Endothelial cell of umbilical vein (primary cell): ENCODE measurements at regions not wholly inside any gene's neighbourhood (a gene's known extent, or its start where the extent isn't known, plus 50 kb on each side); places are given as distances from the start of the nearest gene placed in this dataset.
A peak's percentile ranks its signal among the peaks of the same experiment; 100 is the strongest.

Experiments
- POLR2A ChIP-seq: IDR thresholded peaks from 2 replicates; pipeline ENCODE4 v1.6.1; 2012; ENCODE audit warnings: low read depth, mild to moderate bottlenecking, control low read depth, low read length
- POLR2AphosphoS5 ChIP-seq: IDR thresholded peaks from 2 replicates; pipeline ENCODE4 v1.6.1; 2012; ENCODE audit warnings: low read depth, mild to moderate bottlenecking, control low read depth, low read length, moderate library complexity; ENCODE audit not compliant: insufficient read depth
- TF ChIP-seq, protein P1 (sequence below), 2 donors: IDR thresholded peaks; 1 replicate in 1 of 2; 2 replicates in 1 of 2; pipeline ENCODE4 v1.5.1; 2011; ENCODE audit warnings: low read length in 2 of 2, mild to moderate bottlenecking in 2 of 2, moderate library complexity in 2 of 2, control low read depth in 1 of 2, inconsistent platforms in 1 of 2, low read depth in 1 of 2; ENCODE audit not compliant: insufficient read depth in 1 of 2; ENCODE audit errors: extremely low read depth in 1 of 2

DNA sequence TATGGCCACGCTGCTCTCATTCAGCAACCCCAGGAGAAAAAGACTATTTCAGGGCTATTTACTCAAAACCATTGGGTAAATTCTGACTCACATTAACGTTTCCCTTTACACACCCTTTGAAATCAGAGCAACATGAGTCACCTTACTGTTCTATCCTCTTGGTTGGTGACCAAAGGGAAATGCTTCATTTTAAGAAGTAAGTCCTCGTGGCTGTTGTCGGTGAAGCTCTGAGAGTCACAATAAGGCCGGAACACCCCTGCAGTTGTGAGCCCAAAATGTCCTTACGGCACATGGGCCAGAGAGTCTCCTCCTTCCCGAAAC is 56.3 kb upstream of the SPRY1 start:
- TF ChIP-seq POLR2AphosphoS5, result peak; percentile 83
- TF ChIP-seq POLR2A, result peak; percentile 29
- TF ChIP-seq, protein P1, sequence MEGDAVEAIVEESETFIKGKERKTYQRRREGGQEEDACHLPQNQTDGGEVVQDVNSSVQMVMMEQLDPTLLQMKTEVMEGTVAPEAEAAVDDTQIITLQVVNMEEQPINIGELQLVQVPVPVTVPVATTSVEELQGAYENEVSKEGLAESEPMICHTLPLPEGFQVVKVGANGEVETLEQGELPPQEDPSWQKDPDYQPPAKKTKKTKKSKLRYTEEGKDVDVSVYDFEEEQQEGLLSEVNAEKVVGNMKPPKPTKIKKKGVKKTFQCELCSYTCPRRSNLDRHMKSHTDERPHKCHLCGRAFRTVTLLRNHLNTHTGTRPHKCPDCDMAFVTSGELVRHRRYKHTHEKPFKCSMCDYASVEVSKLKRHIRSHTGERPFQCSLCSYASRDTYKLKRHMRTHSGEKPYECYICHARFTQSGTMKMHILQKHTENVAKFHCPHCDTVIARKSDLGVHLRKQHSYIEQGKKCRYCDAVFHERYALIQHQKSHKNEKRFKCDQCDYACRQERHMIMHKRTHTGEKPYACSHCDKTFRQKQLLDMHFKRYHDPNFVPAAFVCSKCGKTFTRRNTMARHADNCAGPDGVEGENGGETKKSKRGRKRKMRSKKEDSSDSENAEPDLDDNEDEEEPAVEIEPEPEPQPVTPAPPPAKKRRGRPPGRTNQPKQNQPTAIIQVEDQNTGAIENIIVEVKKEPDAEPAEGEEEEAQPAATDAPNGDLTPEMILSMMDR (IDR thresholded peaks at IDR 0.05; ENCODE audit: extremely low read depth in 1 of 2, insufficient read depth in 1 of 2, low read depth in 1 of 2, low read length in 2 of 2), result no peak
